ENCODE measurements at regions not wholly inside any gene's neighbourhood (a gene's known extent, or its start where the extent isn't known, plus 50 kb on each side); places are given as distances from the start of the nearest gene placed in this dataset.

DNA sequence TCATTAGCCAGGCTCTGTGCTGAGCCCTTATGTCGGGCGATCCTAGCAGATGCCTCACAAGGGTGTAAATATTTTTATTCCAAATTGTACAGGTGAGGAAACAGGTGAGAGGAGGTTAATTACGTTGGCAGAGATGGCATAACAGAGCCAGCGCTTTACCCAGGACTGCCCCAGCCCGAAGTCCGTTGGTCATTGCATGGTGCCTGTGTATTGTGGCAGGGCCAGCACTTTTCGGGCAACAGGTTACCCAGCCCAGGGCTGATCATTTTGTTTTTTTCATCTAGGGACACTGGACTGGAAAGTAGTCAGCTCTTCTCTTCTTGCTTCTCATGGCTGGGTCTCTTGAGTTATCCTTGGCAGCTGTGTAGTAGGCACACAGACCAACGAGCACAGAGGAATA, 202.2 kb upstream of the NAV2 start:
- TF ChIP-seq, protein P1, sequence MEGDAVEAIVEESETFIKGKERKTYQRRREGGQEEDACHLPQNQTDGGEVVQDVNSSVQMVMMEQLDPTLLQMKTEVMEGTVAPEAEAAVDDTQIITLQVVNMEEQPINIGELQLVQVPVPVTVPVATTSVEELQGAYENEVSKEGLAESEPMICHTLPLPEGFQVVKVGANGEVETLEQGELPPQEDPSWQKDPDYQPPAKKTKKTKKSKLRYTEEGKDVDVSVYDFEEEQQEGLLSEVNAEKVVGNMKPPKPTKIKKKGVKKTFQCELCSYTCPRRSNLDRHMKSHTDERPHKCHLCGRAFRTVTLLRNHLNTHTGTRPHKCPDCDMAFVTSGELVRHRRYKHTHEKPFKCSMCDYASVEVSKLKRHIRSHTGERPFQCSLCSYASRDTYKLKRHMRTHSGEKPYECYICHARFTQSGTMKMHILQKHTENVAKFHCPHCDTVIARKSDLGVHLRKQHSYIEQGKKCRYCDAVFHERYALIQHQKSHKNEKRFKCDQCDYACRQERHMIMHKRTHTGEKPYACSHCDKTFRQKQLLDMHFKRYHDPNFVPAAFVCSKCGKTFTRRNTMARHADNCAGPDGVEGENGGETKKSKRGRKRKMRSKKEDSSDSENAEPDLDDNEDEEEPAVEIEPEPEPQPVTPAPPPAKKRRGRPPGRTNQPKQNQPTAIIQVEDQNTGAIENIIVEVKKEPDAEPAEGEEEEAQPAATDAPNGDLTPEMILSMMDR (IDR thresholded peaks at IDR 0.05; ENCODE audit: insufficient read depth, low read length): no peak
- no peak overlapping the region for H3K4me3 ChIP-seq (ENCODE audit: low read depth, low read length)
- DNase-seq (ENCODE audit: low read depth): no peak

DNA sequence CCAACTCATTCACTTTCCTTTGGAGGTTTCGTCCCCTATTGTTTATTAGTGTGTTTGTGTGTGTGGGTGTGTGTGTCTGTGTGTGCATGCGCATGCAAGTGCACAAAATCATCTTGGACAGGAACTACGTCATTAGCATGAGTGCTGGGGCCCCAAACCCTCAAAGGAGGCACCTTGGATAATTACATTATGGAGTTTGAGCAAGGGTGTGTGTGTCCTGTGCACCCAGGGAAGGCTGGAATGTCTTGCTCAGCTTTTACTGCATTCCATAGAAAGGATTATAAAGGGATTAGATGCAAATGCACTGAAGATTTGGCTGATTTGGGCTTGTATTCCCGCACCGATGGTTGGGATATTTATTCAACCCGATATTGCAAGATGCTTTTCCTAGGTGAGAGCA, 203.4 kb upstream of the NAV2 start:
- no peak for DNase-seq (ENCODE audit: low read depth)
- TF ChIP-seq, protein P1 (IDR thresholded peaks at IDR 0.05; ENCODE audit: insufficient read depth, low read length): no peak
- no peak overlapping the region for H3K4me3 ChIP-seq (ENCODE audit: low read depth, low read length)

DNA sequence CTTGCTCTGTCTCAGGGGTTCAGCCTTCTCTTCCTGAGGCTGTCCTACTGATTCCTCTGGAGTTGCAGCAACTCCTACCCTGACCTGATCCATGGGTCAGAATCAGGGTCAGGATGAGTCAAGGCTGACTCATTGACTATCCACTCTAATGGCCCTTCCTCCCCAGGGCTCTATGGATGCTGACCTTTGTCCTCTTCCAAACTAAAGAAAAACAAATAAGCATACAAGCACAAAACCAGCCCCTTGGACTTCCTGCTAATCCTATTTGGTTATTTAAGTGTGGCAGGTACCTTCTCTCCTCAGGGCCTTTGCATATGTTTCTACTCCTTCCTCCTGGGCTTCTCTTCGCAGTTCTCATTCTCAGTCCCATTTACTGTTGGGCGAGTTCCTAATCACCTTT, 204.5 kb upstream of the NAV2 start:
- TF ChIP-seq, protein P1 (IDR thresholded peaks at IDR 0.05; ENCODE audit: insufficient read depth, low read length): no peak
- peak; percentile 11 for DNase-seq (ENCODE audit: low read depth)

DNA sequence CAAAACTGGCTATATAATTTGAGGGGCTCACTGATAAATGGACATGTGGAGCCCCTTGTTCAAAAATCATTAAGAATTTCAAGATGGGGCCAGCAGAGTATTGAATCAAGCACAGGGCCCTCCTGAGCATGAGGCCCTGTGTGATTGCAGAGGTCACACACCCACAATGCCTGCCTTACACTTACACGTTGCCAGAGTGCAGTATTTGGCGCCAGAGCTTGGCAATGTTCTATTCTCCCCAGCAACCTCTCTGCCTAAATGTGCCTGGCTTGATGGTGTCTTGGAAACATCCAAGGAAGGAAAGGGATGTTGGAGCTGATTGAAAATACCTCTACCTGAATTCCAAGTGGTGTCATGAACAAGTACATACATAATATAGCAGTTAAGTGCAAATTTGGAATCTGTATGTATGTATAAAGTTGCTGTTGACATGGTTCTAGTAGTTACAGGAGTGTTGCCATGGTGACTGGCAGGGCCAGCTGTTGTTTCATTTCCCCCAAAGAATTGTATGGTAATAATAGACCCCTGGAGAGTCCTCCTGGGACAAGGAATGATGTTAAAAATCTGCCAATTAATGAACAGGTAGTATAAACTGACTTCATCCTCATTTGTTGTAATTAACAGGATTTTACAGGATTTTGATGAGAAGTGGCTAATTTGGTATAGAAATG, 205.7 kb upstream of the NAV2 start:
- no peak overlapping the region for H3K4me3 ChIP-seq (ENCODE audit: low read depth, low read length)
- TF ChIP-seq, protein P1 (IDR thresholded peaks at IDR 0.05; ENCODE audit: insufficient read depth, low read length): no peak
- no peak for DNase-seq (ENCODE audit: low read depth)

More for the DNA sequence above, 204.5 kb upstream of the NAV2 start:
- no peak overlapping the region for H3K4me3 ChIP-seq (ENCODE audit: low read depth, low read length)

DNA sequence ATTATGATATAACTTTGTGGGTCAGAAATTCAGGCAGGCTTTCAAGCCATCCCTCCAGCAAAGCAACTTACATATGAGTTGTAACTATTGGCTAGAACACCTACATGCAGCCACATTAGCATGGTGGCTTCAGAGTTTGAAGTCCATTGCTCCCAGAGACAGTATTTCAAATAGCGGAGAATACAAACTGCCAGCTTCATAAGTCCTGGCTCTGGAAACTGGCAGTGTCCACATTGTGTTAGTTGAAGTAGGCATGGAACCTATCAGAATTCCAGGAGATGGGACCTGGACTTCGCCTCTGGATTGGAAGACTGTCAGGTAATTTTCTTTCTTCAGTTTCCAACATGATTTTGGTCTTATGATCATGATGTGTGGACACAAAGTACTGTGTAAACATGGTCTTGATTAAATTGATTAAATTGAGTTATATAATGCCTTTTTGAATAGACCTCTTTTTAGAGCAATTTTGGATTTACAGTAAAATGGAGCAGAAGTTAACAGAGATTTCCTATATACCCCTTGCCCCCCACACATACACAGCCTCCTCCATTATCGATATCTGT, 209.9 kb upstream of the NAV2 start:
- no peak overlapping the region for H3K4me3 ChIP-seq (ENCODE audit: low read depth, low read length)
- DNase-seq (ENCODE audit: low read depth): no peak
- TF ChIP-seq, protein P1 (IDR thresholded peaks at IDR 0.05; ENCODE audit: insufficient read depth, low read length): no peak

DNA sequence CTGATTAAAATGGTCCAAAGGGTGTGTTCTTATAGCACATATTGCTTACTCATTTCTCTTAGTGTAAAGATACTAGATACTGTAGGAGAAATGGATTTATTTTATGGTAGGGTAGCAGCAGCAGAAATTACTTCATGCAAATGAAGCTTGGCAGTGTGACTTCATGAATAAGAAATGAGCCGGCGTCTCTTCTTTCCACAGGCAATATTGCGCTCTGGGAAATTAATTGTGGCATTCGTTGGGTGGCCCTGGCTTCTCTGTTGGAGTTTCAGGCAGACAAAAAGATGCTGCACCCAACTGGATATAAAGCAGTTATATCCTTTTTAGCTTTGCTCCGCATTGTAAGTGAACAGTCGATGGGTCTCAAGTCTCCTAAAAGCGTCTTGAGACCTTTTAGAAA, 211.0 kb upstream of the NAV2 start:
- H3K4me3 ChIP-seq (ENCODE audit: low read depth, low read length): no peak overlapping the region
- no peak for DNase-seq (ENCODE audit: low read depth)
- TF ChIP-seq, protein P1 (IDR thresholded peaks at IDR 0.05; ENCODE audit: insufficient read depth, low read length): no peak
